ENCODE measurements at regions not wholly inside any gene's neighbourhood (a gene's known extent, or its start where the extent isn't known, plus 50 kb on each side); places are given as distances from the start of the nearest gene placed in this dataset.

GRCh38 chr6:938916-939315, 246.0 kb upstream of the EXOC2 start:
- H3K9me3 ChIP-seq (replicated peaks; ENCODE audit: control insufficient read depth, insufficient read depth, low read length), result no peaks in the 10 kb centered on the region; the same call in 2 of the 3 replicates
- no peak overlapping the region for H3K27ac ChIP-seq (ENCODE audit: control insufficient read depth, insufficient read depth)
- ChIA-PET POLR2A (no interaction called here), CTCF (no interaction called here), RAD21 (ENCODE audit: unreplicated experiment) (no interaction called here), SMC1A (ENCODE audit: uncharacterized antibody, unreplicated experiment) (no interaction called here)
- no peaks in the 10 kb centered on the region for H3K4me1 ChIP-seq (ENCODE audit: control insufficient read depth, insufficient read depth, low read length)
- no peak overlapping the region for H3K4me3 ChIP-seq
- no peak for DNase-seq (ENCODE audit: low read depth, low spot score)
- H3K27me3 ChIP-seq (replicated peaks in 1 of 2; ENCODE audit: control insufficient read depth in 2 of 2, insufficient read depth in 2 of 2, low read length in 1 of 2), result peaks cover 5 to 10% of the 10 kb centered on the region in 2 experiments; a peak in 3 of 4 replicates
- H3K4me2 ChIP-seq (ENCODE audit: control insufficient read depth, insufficient read depth), result no peak overlapping the region
- H3K79me2 ChIP-seq (ENCODE audit: control insufficient read depth, insufficient read depth, low read length), result no peaks in the 10 kb centered on the region
- no peak for FAIRE-seq
- no peaks in the 10 kb centered on the region for H4K20me1 ChIP-seq (ENCODE audit: control insufficient read depth, insufficient read depth)
- no peak for ATAC-seq
- H3K9ac ChIP-seq (ENCODE audit: control insufficient read depth, insufficient read depth, low read length), result no peak overlapping the region
- no peak overlapping the region for H2AFZ ChIP-seq (ENCODE audit: control insufficient read depth, low read depth, low read length)
- intact Hi-C loops (cut with micrococcal nuclease; ENCODE audit: unreplicated experiment) (no loop called here), in situ Hi-C loops (cut with MboI) (no loop called here)
- no peaks in the 10 kb centered on the region for H3K36me3 ChIP-seq (ENCODE audit: control insufficient read depth in 2 of 2, insufficient read depth in 2 of 2, low read length in 1 of 2)
- BruUV-seq (replicated peaks), result no TSS peak
- WGBS (ENCODE audit: insufficient coverage, insufficient replicate concordance, low lambda C conversion rate, missing lambda C conversion rate), result 35% methylated on average over 7 of the region's 7 CpGs
- no peak for TF ChIP-seq SIX5 (IDR thresholded peaks at IDR 0.05; ENCODE audit: low read depth, low read length, severe bottlenecking)
- no peak for TF ChIP-seq NKRF (conservative IDR thresholded peaks at IDR 0.05)
- no peak for TF ChIP-seq CHD2 (IDR thresholded peaks at IDR 0.05; ENCODE audit: borderline replicate concordance, low read depth, low read length)
- TF ChIP-seq TARDBP (IDR thresholded peaks at IDR 0.05; ENCODE audit: borderline replicate concordance), result no peak
- no peak for TF ChIP-seq RB1 (IDR thresholded peaks at IDR 0.05; ENCODE audit: borderline replicate concordance)
- TF ChIP-seq RFX5 (IDR thresholded peaks at IDR 0.05; ENCODE audit: low read depth, low read length), result no peak
- TF ChIP-seq BCLAF1 (IDR thresholded peaks at IDR 0.05), result no peak
- no peak for TF ChIP-seq E4F1 (IDR thresholded peaks at IDR 0.05; ENCODE audit: borderline replicate concordance, partially characterized antibody)
- TF ChIP-seq SMARCA5 (IDR thresholded peaks at IDR 0.05), result no peak
- TF ChIP-seq ZNF687 (IDR thresholded peaks at IDR 0.05), result no peak

Measured in GM12878 (cell line).